Fibroblast of lung (primary cell): ENCODE measurements at regions not wholly inside any gene's neighbourhood (a gene's known extent, or its start where the extent isn't known, plus 50 kb on each side); places are given as distances from the start of the nearest gene placed in this dataset.

Experiments
- EZH2 ChIP-seq: IDR thresholded peaks from 2 replicates; pipeline ENCODE4 v1.5.1; 2012; ENCODE audit warnings: low read length, control low read depth, mild to moderate bottlenecking; ENCODE audit errors: missing control alignments
- TF ChIP-seq, protein P1 (sequence below), 2 donors: IDR thresholded peaks in 1 of 2; conservative IDR thresholded peaks in 1 of 2; 1 replicate in 1 of 2; 2 replicates in 1 of 2; pipeline ENCODE4 v1.5.1; 2011 to 2012; ENCODE audit warnings: low read length in 2 of 2, control low read depth in 1 of 2, inconsistent platforms in 1 of 2, low read depth in 1 of 2, mild to moderate bottlenecking in 1 of 2

DNA sequence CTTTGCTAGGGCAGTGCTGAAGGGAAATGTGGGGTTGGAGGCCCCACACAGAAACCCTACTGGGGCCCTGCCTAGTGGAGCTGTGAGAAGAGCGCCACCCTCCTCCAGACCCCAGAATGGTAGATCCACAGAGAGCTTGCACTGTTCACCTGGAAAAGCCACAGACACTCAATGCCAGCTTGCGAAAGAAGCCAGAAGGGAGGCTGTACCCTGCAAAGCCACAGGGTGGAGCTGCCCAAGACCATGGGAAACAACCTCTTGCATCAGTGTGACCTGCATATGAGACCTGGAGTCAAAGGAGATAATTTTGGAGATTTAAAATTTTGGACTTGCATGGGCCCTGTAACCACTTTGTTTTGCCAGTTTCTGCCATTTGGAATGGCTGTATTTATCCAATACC is 615.4 kb upstream of the MIR17HG start:
- TF ChIP-seq, protein P1, sequence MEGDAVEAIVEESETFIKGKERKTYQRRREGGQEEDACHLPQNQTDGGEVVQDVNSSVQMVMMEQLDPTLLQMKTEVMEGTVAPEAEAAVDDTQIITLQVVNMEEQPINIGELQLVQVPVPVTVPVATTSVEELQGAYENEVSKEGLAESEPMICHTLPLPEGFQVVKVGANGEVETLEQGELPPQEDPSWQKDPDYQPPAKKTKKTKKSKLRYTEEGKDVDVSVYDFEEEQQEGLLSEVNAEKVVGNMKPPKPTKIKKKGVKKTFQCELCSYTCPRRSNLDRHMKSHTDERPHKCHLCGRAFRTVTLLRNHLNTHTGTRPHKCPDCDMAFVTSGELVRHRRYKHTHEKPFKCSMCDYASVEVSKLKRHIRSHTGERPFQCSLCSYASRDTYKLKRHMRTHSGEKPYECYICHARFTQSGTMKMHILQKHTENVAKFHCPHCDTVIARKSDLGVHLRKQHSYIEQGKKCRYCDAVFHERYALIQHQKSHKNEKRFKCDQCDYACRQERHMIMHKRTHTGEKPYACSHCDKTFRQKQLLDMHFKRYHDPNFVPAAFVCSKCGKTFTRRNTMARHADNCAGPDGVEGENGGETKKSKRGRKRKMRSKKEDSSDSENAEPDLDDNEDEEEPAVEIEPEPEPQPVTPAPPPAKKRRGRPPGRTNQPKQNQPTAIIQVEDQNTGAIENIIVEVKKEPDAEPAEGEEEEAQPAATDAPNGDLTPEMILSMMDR (conservative IDR thresholded peaks at IDR 0.05 in 1 of 2, IDR thresholded peaks at IDR 0.05 in 1 of 2; ENCODE audit: low read depth in 1 of 2, low read length in 2 of 2), result no peak
- no peak for TF ChIP-seq EZH2
